ENCODE measurements at regions not wholly inside any gene's neighbourhood (a gene's known extent, or its start where the extent isn't known, plus 50 kb on each side); places are given as distances from the start of the nearest gene placed in this dataset.

DNA sequence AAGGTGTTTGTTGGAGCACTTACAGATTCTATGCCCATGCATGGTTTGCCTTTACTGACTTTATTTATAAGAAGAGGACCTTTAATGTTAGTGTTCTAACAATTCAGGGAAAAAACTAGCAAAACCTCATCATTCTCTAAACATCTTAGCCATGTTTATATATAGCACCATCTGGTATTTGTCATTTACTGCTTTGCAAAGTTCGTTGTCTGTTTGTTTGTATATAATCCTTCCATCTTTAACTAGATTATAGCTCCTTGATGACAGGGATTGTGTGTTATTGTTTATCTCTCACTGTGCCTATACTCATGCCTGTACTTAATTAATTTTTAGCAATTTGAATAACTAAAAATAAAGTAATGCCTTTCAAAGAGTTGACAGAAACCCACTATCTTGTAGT lies 170.6 kb upstream of the PACRGL start:
- H3K4me1 ChIP-seq: no peaks in the 10 kb centered on the region
- H3K4me3 ChIP-seq: no peak overlapping the region
- no peak for ATAC-seq
- H3K27me3 ChIP-seq: no peaks in the 10 kb centered on the region
- intact Hi-C loops (cut with DNase I): no loop called here
- H3K9me3 ChIP-seq: no peaks in the 10 kb centered on the region
- WGBS, 2 donors: 44 to 73% methylated on average over 1 of the region's 1 CpG
- no peak for DNase-seq
- TF ChIP-seq CTCF (IDR thresholded peaks at IDR 0.05): no peak
- H3K36me3 ChIP-seq: peaks cover 0 to 16% (median 0%) of the 10 kb centered on the region in 9 donors
- H3K27ac ChIP-seq: no peak overlapping the region

DNA sequence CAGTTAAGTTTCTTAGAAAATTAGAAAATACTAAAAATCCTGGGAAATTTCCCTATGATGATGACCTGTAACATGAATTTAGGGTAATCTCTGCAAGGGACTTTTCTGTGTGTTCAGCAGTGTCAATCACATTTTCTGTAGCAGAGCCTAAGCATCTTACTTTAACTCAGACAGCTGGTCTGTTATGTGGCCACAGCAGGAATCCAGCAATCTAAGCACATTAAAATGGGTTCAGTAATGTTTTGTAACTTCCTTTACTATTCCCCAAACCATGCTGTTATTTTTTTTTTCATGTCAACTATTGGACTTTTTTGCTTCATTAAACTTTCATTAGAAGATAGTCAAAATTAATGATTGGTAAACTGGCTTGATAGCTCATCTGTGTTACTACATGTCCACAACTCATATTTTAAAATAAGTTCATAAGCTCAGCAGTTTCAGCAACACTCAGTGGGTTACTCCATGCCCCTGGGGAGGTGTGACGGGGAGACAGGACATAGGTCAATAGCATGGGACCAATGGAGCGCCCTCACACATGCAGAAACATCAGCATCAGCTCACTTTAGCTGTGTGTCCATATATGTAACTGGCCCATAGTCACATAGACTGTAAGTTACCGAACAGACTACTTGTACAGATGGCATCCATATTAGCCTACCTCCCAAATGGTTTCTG lies 168.0 kb upstream of the PACRGL start:
- Histone ChIP-seq H3K27ac (no peak overlapping the region), H3K4me3 (no peak overlapping the region), H3K36me3 (peaks cover 0 to 16% (median 0%) of the 10 kb centered on the region in 9 donors), H3K9me3 (no peaks in the 10 kb centered on the region), H3K4me1 (no peaks in the 10 kb centered on the region), H3K27me3 (no peaks in the 10 kb centered on the region)
- ATAC-seq (no peak), DNase-seq (no peak)
- WGBS, 2 donors: 92 to 94% methylated on average over 3 of the region's 3 CpGs
- intact Hi-C loops (cut with DNase I): no loop called here
- no peak for TF ChIP-seq CTCF (IDR thresholded peaks at IDR 0.05)

GRCh38 chr4:20532871-20533870 lies 167.1 kb upstream of the PACRGL start:
- ATAC-seq: no peak
- H3K36me3 ChIP-seq: peaks cover 0 to 16% (median 0%) of the 10 kb centered on the region in 9 donors

More at GRCh38 chr4:20532871-20533870, 167.1 kb upstream of the PACRGL start:
- whole genome bisulfite sequencing, 2 donors: 95% methylated on average over 5 of the region's 5 CpGs
- DNase-seq: no peak
- no peak overlapping the region for H3K27ac ChIP-seq
- H3K4me1 ChIP-seq: no peaks in the 10 kb centered on the region
- H3K9me3 ChIP-seq: no peaks in the 10 kb centered on the region
- intact Hi-C loops (cut with DNase I): no loop called here
- no peak overlapping the region for H3K4me3 ChIP-seq
- H3K27me3 ChIP-seq: no peaks in the 10 kb centered on the region
- no peak for TF ChIP-seq CTCF (IDR thresholded peaks at IDR 0.05)

Measured in heart right ventricle (tissue), 16 donors.